HS-27A (cell line): ENCODE measurements at regions not wholly inside any gene's neighbourhood (a gene's known extent, or its start where the extent isn't known, plus 50 kb on each side); places are given as distances from the start of the nearest gene placed in this dataset.
"Not testable (repeated sequence)": the region's sequence is repeated elsewhere in the genome, so short reads cannot be mapped to it uniquely, and the experiment has no call there.

Experiments used
- DNase-seq: peaks from one replicate; pipeline ENCODE4 v3.0.0-alpha.2; 2012; ENCODE audit warnings: low read depth, missing footprints

DNA sequence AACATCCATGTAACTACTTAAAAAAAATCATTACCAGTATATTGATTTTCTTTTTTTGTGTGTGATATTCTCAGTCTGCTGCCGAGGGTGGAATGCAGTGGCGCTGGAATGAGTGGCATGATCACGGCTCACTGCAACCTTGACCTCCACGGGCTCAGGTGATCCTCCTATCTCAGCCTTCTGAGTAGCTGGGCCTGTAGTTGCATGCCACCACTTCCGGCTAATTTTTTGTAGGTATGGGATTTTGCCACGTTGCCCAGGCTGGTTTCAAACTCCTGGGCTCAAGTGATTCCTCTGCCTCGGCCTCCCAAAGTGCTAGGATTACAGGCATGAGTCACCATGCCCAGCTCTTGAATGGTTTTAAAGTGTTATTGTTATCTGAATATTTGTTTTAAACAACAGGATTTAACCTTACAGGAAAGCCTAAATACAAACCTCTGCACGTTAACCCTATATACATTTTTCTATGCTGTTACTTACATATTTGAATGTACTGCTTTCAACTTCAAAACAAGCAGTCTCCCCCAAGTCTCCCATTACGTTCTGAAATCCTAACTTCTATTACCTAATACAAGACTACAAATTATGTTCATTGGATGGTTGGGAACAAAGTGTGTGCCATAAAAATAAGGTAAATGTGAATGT is 61.7 kb downstream of the KPNA2 start:
- DNase-seq, result no peak

DNA sequence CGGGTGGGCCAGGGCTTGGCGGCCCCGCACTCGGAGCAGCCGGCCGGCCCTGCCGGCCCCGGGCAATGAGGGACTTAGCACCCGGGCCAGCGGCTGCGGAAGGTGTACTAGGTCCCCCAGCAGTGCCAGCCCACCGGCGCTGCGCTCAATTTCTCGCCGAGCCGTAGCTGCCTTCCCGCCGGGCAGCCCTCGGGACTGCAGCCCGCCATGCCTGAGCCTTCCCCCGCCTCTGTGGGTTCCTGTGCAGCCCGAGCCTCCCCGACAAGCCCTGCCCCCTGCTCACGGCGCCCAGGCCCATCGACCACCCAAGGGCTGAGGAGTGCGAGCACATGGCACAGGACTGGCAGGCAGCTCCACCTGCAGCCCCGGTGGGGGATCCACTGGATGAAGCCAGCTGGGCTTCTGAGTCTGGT is 63.8 kb downstream of the KPNA2 start:
- not testable (repeated sequence) for DNase-seq

DNA sequence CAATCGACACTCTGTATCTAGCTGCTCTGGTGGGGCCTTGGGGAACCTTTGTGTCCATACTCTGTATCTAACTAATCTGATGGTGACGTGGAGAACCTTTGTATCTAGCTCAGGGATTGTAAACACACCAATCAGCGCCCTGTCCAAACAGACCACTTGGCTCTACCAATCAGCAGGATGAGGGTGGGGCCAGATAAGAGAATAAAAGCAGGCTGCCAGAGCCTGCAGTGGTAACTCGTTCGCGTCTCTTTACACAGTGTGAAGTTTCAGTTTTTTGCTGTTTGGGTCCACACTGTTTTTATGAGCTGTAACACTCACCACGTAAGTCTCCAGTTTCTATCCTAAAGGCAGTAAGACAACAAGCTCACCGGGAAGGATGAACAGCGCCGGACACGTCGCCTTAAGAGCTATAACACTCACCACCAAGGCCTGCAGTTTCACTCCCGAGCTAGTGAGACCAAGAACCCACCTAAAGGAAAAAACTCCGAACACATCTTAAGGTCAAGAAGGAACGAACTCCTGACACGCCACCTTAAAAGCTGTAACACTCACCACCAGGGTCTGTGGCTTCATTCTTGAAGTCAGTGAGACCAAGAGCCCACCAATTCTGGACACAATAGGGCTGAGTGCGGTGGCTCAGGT is 64.6 kb downstream of the KPNA2 start:
- DNase-seq, result no peak

DNA sequence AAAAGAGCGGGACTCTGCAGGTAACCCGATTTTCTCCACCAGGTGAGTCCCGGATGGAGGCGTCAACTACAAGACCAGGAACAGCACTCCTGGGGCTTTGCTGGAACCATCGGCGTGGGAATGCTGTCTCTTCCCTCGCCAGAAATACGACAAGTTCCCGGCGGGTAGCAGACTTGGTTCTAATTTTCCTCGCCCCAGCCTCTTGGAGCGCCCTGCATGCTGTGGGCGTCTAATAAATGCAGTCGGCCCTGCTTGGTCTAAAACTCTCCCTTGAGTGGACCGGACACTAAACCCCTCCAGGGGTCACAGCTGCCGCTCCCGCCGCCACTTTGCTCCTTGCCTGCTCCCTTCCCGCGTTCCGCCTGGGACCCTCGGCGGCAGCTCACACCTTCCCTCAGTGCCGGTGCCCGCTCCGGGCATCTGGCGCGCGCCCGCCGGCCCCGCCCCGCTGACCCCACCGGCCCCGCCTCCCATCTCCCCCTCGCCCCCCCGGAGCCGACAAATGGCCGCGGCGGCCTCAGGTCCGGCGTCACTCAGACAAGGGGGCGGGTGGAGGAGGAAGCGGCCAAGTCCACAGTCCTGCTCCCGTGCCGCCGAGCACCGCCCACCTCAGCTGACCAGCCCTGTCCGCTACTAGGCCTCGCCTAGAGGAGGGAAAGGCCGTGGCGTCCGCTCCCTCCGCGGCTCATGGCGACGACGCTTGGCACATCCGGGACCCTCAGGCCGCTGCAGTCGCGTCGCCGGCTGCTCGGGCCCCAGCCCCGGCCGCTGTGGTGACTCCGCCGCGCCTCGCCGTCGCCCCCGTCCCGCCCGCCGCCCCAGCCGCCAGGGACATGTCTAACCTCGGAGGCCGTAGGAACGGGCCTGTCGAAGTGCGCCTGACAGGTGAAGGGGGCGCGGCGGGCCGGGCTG is 65.8 kb downstream of the KPNA2 start:
- DNase-seq, result peak; percentile 35

DNA sequence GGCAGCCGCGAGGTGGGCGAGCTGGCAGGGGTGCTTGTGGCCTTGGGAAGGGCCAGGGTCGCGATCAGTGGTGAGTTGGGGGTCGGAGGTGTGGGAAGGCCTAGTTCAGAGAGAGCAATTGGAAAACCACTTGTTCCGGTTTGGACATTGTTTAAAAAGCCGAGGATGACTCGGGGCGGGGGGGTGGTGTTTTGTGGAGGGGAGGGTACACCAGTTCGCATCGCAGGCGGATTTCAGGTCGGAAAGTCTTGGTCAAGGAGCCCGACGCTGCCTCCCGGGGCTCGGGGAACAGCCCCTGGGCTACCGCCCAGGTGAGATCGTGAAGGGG is 66.4 kb downstream of the KPNA2 start:
- DNase-seq, result no peak

DNA sequence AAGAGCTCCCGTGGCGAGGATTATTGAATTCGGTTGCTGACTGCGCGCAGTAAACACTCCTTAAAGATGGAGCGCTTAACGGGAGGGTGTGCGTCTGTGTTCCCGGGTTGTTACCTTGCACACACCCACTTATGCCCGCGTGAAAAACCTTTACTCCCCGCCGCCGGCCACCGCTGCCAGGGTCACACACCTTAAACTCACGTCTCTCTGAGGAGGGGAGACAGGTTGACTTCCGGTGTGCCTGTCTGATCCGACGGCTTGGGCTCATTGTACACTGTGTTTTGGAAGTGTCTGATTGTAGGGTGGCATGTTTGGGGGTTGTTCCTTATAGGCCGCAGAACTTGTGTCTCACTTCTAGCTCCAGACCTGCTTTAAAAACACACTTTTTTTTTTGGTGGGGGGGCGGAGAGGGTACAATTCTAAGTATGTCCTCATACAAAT is 66.8 kb downstream of the KPNA2 start:
- DNase-seq, result no peak

DNA sequence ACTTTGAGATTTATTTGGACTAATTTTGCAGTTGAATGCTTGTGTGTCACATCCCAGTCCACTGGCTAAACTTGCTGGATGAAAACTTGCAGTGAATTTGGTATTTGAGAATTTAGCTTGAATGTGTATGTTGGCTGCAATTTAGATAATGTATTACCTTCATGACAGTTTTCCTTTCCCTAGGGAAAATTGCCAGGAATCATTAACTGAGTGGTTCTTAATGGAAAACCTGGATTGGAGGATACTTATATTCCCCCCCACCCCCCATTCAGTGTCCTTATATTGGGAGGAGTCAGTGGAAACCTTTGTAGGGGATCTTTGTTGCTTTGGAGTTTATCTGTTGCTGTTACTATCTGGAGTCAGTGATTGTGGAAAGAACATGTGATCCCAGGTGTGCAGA is 67.6 kb downstream of the KPNA2 start:
- DNase-seq, result no peak

DNA sequence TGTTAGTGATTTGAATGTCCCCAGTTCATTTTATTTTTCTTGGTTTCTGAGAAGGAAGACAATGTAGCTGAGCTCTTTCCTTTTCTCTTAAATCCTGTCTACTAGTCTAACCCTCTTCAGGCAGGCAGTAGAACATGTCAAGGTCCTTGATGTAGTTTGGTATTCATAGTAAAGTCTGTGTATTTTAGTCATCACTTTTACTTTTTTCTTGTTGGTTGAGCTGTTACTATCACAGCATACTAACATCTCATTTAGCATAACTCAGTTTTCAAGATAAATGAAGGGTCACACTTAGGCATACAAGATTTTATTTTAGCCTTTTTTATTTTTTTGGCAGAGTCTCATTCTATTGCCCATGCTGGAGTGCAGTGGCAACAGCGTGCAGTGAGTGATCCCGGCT is 70.5 kb downstream of the KPNA2 start:
- DNase-seq, result no peak

DNA sequence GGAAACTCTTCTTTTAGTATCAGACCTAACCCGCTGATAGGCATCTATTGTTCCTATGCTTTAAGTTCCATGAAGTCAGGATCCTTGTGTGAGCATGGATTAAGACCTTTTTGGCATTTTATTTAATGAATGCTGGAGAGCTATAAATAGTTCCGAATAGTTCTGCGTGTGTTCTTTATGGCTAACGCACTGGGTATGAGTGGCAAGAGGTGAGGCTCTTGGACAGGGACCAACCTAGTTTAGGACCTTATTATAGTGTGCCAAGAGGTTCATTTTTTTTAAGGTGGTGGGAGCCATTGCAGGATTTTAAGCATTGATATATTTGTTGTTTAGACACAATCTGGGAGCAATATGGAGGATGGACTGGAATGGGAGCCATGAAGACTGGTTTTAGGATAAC is 71.8 kb downstream of the KPNA2 start:
- no peak for DNase-seq

DNA sequence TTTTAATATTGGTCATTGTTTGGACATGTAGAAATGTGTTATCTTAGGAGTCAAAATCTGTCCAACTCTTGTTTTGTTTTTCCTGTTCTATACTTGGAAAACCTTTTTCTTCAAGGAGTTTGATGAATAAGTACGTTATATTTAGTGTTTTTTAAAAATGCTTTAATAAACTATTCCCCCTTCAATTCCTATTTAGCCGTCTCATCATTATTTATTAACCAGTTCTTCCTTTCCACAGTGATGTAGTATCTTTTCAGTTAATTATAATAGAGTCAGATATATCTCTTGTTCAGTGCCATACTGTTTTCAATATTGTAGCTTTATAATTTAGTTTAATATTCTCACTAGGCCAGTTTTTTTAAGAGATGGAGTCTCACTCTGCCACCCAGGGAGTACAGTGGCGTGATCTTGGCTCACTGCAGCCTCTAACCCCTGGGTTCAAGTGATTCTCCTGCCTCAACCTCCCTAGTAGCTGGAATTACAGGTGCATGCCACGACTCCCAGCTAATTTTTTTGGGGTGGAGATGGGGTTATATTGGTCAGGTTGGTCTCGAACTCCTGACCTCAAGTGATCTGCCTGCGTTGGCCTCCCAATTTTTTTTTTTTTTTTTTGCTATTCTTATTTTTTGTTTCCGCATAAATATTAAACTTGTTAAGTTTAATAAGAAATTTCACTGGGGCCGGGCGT is 72.9 kb downstream of the KPNA2 start:
- no peak for DNase-seq

DNA sequence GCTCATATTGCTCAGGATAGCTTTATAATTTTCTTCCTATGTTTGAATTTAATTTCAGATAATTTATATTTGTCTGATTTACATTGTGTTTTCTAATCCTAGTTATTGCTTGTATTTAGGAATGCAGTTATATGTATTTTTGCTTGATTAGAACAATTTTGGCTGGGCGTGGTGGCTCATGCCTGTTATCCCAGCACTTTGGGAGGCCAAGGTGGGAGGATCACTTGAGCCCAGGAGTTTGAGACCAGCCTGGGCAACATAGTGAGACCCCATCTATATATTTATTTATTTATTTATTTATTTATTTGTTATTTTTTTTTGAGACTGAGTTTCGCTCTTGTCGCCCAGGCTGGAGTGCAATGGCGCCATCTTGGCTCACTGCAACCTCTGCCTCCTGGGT is 73.9 kb downstream of the KPNA2 start:
- DNase-seq, result not testable (repeated sequence)

DNA sequence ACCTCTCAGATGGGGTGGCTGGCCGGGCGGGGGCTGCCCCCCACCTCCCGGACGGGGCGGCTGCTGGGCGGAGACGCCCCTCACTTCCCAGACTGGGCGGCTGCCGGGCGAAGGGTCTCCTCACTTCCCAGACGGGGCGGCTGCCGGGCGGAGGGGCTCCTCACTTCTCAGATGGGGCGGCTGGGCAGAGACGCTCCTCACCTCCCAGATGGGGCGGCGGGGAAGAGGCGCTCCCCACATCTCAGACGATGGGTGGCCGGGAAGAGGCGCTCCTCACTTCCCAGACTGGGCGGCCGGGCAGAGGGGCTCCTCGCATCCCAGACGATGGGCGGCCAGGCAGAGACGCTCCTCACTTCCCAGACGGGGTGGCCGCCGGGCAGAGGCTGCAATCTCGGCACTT is 80.7 kb downstream of the KPNA2 start:
- DNase-seq, result not testable (repeated sequence)

DNA sequence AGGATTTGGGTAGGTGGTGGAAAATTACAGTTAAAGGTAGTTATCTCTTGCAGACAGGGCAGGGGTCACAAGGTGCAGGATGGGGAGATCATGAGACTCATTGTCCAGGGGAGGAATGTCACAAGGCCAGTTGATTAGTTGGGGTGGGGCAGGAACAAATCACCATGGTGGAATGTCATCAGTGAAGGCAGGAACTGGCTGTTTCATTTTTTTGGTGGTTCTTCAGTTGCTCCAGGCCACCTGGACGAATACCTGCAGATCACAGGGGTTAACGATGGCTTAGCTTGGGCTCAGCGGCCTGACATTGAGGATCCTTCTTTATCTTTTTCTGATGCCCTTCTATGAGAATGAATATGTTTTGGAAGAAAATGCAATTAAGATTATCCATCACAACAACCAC is 87.1 kb downstream of the KPNA2 start:
- DNase-seq, result no peak

DNA sequence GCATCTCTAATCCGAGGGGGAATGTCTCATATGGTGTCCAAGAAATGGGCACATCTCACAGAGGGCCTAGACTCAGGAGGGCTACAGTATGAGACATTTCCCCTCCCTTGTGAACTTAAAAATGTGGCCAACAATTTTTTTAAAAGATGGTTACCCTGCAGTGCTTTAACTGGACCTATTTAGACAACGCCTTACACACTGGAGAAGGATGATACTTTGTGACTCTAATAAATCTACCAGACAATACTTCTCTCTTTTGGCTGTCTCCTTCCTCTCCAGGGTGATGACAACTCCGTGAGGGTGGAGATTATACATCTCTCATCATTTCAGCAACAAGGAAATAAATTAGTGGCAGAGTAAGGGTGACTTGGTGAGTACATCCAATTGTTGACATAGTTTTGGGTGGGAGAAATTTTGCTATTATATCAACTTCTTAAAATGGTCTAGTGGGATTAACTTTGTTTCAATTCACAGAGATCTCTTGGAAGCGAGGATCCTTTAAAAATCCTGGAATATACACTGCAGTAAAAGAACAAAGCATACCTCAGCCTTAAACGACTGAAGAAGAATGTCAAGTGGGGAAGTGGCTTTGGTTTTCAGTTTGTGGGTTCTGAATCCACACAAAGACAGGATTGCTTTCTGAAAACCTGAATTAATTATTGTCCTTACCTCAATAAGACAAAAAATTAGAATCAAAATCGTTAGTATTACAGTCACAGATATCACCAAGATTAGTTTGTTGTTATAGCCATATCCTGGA is 89.8 kb downstream of the KPNA2 start:
- no peak for DNase-seq

DNA sequence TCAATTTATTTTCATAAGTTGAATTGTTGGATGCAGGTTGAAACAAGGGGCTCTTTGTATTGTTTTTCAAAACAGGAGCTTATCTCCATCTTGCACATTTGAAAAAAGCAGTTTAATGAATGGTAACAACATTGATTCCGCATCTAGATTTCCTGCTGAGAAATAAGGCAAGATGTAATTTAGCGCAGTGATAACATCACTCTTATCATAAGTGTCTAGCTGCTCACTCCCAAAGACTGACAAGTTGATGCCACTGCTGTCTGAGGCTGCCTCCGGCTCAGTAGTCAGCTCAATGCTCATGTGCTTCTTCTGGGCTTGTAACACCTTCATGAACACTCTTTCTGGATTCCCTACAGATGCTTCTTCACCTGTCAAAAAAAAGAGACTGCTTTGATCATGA is 92.4 kb downstream of the KPNA2 start:
- no peak for DNase-seq

DNA sequence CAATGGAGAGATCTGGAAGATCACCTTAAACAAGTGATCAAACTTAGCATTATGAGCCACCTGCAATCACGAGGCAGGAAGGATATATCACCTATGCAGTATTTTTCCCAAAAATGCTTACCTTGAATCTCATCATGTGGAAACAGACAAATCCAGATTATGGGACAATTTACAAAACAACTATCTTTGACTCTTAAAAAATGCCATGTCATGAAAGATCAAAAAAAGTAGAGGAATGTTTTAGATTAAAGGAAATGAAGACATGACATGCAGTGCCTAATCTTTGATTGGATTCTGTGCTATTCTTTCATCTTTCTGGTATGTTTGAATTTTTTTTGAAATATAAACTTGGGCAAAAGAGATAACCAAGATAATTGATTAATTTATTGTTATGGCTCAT is 95.9 kb downstream of the KPNA2 start:
- DNase-seq, result no peak

DNA sequence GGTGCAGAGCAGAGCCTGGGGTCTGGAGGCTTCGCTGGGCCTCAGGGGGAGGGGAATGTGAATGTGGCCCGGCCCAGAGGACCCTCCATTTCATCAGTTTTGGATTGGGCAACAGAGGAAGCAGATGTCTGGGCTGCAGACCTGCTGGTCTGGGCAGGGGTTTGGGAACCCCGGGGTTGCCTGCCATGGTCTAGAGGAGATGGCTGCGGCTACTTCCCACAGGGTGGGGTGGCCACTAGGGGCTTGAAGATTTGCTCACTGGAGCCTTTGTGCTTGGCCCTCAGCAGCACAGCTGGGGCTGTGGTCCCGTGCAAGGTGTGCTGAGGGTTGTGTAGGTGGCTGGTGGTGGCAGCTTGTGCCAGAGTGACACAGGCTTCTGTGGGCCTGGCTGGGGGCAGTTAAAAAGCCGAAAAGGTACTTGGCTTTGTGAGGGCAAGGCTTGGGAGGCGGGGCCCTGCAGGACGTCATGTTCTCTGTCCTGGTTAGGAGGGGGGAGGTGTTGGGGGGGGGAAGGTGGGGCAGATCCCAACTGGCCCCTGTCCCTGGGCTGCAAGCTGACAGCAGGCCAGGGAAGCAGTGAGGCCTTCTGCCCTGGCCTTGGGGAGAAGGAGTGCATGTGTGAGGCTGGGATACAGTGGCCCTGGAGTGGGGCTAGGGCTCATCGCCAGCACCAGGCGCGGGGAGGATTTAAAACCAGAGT is 98.0 kb downstream of the KPNA2 start:
- no peak for DNase-seq

DNA sequence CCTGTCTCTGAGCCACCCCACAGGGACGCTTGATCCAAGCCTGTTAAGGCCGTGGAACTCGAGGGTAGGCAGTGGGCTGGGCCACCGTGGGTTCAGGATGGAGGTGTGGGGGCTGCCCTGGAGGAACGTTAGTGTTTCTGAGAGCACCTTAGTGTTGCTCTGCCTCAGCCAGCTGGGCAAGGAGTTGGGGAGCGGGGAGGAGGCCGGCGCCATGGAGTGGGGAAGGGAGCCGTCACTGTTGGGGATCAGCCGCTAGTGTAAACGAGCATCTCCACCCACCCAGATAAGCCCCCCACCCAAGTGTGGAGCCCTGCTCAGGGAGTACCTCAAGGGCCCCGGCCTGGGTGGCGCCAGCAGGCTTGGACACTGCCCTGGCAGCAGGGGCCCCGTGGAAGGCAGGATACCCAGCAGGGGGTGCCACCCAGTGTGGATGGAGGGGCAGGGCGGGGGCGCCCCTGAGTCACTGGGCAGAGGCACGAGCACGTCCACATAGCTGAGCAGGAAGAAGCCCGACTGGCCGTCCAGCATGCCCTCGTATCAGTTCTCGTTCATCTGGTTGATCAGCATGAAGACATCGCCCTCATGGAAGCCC is 98.6 kb downstream of the KPNA2 start:
- no peak for DNase-seq

DNA sequence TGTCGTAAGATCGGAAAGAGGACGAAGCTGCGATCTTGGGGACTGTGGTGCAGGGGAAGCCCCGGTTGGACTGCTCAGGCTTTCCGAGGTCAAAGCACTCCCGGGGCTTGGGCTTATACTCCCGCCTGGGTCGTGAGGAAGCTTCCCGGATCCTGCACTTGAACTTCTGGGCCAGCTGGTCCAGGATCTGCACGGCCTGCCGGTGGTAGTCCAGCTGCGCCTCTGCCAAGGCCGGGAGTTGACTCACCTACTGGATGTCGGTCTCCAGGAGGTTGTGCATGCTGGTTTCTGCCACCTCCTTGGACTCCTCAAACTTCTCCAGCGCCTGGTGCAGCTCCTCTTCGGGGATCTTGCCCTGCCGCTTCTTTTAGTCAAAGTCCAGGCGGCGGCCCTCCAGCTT is 99.2 kb downstream of the KPNA2 start:
- DNase-seq, result no peak

DNA sequence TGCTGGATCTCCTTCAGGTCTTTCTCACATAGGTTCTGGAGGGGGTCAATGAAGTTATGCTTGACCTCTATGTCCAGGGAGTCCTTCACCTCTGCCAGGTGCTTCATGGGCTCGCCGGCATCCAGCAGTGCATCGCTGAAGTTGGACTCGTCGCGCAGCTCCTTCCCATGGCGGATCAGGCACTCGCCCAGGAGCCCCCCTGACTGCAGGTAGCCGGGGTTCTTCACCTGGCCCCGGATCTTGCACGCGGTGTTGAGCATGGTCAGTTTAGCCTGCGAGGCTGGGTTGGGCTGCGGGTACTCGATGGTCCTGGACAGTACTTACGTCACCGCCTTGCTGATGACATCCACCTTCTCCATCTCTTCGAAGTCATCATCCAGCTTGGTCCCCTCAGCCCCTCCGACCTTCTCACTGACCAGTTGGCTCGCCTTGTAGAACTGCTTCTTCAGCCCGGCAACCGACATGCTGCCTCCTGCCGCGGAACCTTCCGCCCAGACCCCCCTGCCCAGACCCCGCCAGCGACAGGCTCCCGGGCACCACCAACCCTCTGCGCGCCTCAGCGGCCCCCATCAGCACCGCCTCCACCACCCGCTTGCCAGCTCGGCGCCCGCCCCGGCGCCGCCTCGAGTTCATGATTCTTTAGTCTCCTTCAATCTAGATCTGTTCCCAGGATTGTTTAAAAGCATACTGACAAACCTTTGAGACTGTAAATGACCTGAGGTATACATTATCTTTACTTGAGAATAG is 99.8 kb downstream of the KPNA2 start:
- no peak for DNase-seq
